ENCODE measurements at regions not wholly inside any gene's neighbourhood (a gene's known extent, or its start where the extent isn't known, plus 50 kb on each side); places are given as distances from the start of the nearest gene placed in this dataset.

GRCh38 chr19:30097746-30098280, 155.8 kb downstream of the URI1 start:
- no peak for TF ChIP-seq CTCF (IDR thresholded peaks at IDR 0.05; ENCODE audit: control extremely low read depth, extremely low read depth, low read depth, missing control alignments)
- no peak for DNase-seq (ENCODE audit: extremely low spot score)
- ChIA-PET CTCF (interaction anchor here (1.5 kb wide), 1 partner anchor 12 kb away, joined by 7 read pairs; no protein-coding TSS in a partner anchor), POLR2A (no interaction called here)

GRCh38 chr19:30102239-30102638, 160.2 kb downstream of the URI1 start:
- TF ChIP-seq CTCF (IDR thresholded peaks at IDR 0.05; ENCODE audit: control extremely low read depth, extremely low read depth, low read depth, missing control alignments) = no peak
- DNase-seq (ENCODE audit: extremely low spot score) = no peak
- CTCF ChIA-PET = interaction anchor here (1.2 kb wide), 1 partner anchor 11 kb away, joined by 3 read pairs; no protein-coding TSS in a partner anchor
- POLR2A ChIA-PET = no interaction called here

GRCh38 chr19:30102666-30103065, 160.6 kb downstream of the URI1 start:
- CTCF ChIA-PET = interaction anchor here (1.2 kb wide), 1 partner anchor 12 kb away, joined by 3 read pairs; no protein-coding TSS in a partner anchor
- POLR2A ChIA-PET = no interaction called here
- TF ChIP-seq CTCF (IDR thresholded peaks at IDR 0.05; ENCODE audit: control extremely low read depth, extremely low read depth, low read depth, missing control alignments) = no peak
- no peak for DNase-seq (ENCODE audit: extremely low spot score)

GRCh38 chr19:30103981-30104380, 161.9 kb downstream of the URI1 start:
- no peak for TF ChIP-seq CTCF (IDR thresholded peaks at IDR 0.05; ENCODE audit: control extremely low read depth, extremely low read depth, low read depth, missing control alignments)
- POLR2A ChIA-PET = no interaction called here
- no peak for DNase-seq (ENCODE audit: extremely low spot score)
- CTCF ChIA-PET = no interaction called here

GRCh38 chr19:30105316-30105715, 163.3 kb downstream of the URI1 start:
- ChIA-PET CTCF (interaction anchor here (0.8 to 1.4 kb wide), 2 partner anchors 11 to 27 kb away, joined by 3 read pairs; no protein-coding TSS in a partner anchor), POLR2A (no interaction called here)
- no peak for DNase-seq (ENCODE audit: extremely low spot score)
- no peak for TF ChIP-seq CTCF (IDR thresholded peaks at IDR 0.05; ENCODE audit: control extremely low read depth, extremely low read depth, low read depth, missing control alignments)

GRCh38 chr19:30105727-30106126, 163.7 kb downstream of the URI1 start:
- POLR2A ChIA-PET = no interaction called here
- TF ChIP-seq CTCF (IDR thresholded peaks at IDR 0.05; ENCODE audit: control extremely low read depth, extremely low read depth, low read depth, missing control alignments) = no peak
- CTCF ChIA-PET = interaction anchor here (0.8 to 1.4 kb wide), 2 partner anchors 11 to 27 kb away, joined by 3 read pairs; no protein-coding TSS in a partner anchor
- no peak for DNase-seq (ENCODE audit: extremely low spot score)

Measured in GM10248 (cell line).